Endothelial cell of umbilical vein (primary cell): ENCODE measurements at regions not wholly inside any gene's neighbourhood (a gene's known extent, or its start where the extent isn't known, plus 50 kb on each side); places are given as distances from the start of the nearest gene placed in this dataset.

Source experiments
- JUN ChIP-seq: IDR thresholded peaks from 2 replicates; pipeline ENCODE4 v1.6.1; 2011; ENCODE audit warnings: borderline replicate concordance, low read depth; ENCODE audit not compliant: insufficient read length, insufficient read depth
- TF ChIP-seq, protein P1 (sequence below), 2 donors: IDR thresholded peaks; 1 replicate in 1 of 2; 2 replicates in 1 of 2; pipeline ENCODE4 v1.5.1; 2011; ENCODE audit warnings: low read length in 2 of 2, mild to moderate bottlenecking in 2 of 2, moderate library complexity in 2 of 2, control low read depth in 1 of 2, inconsistent platforms in 1 of 2, low read depth in 1 of 2; ENCODE audit not compliant: insufficient read depth in 1 of 2; ENCODE audit errors: extremely low read depth in 1 of 2

DNA sequence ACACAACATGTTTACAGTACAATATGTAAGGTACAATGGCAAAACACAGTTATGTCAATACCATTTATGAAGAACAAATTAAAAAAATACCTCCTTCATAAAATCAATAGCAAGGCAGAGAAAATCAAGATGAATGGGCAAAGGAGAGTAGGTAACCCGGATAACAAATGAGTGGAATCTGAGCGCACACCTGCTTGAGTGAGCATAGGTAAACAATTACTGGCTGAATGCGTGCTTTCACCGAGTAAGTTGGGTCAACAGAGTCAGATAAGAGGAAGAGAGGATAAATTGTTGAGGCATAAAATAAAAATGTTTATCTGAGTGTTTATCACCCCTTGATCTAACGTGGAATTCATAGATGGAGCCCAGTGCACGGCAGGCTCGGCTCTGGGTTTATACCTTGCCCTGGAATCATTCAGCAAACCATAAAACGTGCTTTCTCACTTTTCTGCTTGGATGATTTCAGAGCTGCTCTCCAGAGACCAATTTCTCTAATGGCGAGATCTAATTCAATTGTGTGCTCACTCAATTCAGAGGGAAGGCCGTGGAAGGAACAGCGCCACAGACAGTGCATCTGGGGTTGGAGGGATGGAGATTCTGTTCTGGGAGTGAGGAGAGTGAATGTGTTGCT, 224.8 kb upstream of the MAP3K7 start:
- TF ChIP-seq, protein P1, sequence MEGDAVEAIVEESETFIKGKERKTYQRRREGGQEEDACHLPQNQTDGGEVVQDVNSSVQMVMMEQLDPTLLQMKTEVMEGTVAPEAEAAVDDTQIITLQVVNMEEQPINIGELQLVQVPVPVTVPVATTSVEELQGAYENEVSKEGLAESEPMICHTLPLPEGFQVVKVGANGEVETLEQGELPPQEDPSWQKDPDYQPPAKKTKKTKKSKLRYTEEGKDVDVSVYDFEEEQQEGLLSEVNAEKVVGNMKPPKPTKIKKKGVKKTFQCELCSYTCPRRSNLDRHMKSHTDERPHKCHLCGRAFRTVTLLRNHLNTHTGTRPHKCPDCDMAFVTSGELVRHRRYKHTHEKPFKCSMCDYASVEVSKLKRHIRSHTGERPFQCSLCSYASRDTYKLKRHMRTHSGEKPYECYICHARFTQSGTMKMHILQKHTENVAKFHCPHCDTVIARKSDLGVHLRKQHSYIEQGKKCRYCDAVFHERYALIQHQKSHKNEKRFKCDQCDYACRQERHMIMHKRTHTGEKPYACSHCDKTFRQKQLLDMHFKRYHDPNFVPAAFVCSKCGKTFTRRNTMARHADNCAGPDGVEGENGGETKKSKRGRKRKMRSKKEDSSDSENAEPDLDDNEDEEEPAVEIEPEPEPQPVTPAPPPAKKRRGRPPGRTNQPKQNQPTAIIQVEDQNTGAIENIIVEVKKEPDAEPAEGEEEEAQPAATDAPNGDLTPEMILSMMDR (IDR thresholded peaks at IDR 0.05; ENCODE audit: extremely low read depth in 1 of 2, insufficient read depth in 1 of 2, low read depth in 1 of 2, low read length in 2 of 2): no peak
- no peak for TF ChIP-seq JUN
